ENCODE measurements at regions not wholly inside any gene's neighbourhood (a gene's known extent, or its start where the extent isn't known, plus 50 kb on each side); places are given as distances from the start of the nearest gene placed in this dataset.

- Histone ChIP-seq H3K9me2 (ENCODE audit: insufficient read depth) (peaks cover 3% of the 10 kb centered on the region; the same call in 1 of the 2 replicates), H3K27me3 (ENCODE audit: insufficient read depth) (no peaks in the 10 kb centered on the region), H3K27ac (ENCODE audit: low read depth) (no peak overlapping the region), H3K4me1 (ENCODE audit: insufficient read depth) (no peaks in the 10 kb centered on the region), H4K20me1 (replicated peaks; ENCODE audit: insufficient read depth) (no peaks in the 10 kb centered on the region), H3K4me2 (no peak overlapping the region), H3K36me3 (ENCODE audit: insufficient read depth) (no peaks in the 10 kb centered on the region), H3K79me2 (replicated peaks; ENCODE audit: insufficient read depth) (no peaks in the 10 kb centered on the region), H3F3A (replicated peaks; ENCODE audit: low read depth) (no peaks in the 10 kb centered on the region), H3K4me3 (no peak overlapping the region), H2AFZ (no peak overlapping the region)
- no peaks in the 10 kb centered on the region; the same call in 2 of the 3 replicates for H3K9me3 Mint-ChIP-seq
- H3K4me1 Mint-ChIP-seq = peaks cover 5% of the 10 kb centered on the region; the same call in 2 of the 3 replicates
- no peaks in the 10 kb centered on the region for H3K27me3 Mint-ChIP-seq (ENCODE audit: insufficient read depth, low read depth, poor library complexity)
- no peaks in the 10 kb centered on the region for H3K36me3 Mint-ChIP-seq (ENCODE audit: low read depth)
- H3K27ac Mint-ChIP-seq = no peak overlapping the region
- no peak overlapping the region for H3K4me3 Mint-ChIP-seq
- TF ChIP-seq ETS1 (IDR thresholded peaks at IDR 0.05) = no peak
- TF ChIP-seq STAT1 (IDR thresholded peaks at IDR 0.05; ENCODE audit: unreplicated experiment) = no peak
- no peak for TF ChIP-seq POLR2AphosphoS5 (IDR thresholded peaks at IDR 0.05; ENCODE audit: low read depth)
- TF ChIP-seq ZNF331 (CRISPR knock-in tag; IDR thresholded peaks at IDR 0.05; ENCODE audit: low read depth) = no peak
- TF ChIP-seq REST (IDR thresholded peaks at IDR 0.05; ENCODE audit: unreplicated experiment) = no peak
- TF ChIP-seq JUNB (IDR thresholded peaks at IDR 0.05; ENCODE audit: unreplicated experiment) = no peak
- DNase-seq (ENCODE audit: low spot score) = no peak
- no peak for ATAC-seq
Measured at GRCh38 chr13:79898996-79899395, 418.0 kb downstream of the NDFIP2 start.

GRCh38 chr13:79898202-79898826 is 417.4 kb downstream of the NDFIP2 start:
- no peak overlapping the region for H3K4me3 Mint-ChIP-seq
- DNase-seq (ENCODE audit: low spot score) (no peak), ATAC-seq (no peak)
- Histone ChIP-seq H3K79me2 (replicated peaks; ENCODE audit: insufficient read depth) (no peaks in the 10 kb centered on the region), H3K4me2 (no peak overlapping the region), H3K36me3 (ENCODE audit: insufficient read depth) (no peaks in the 10 kb centered on the region), H3K27ac (ENCODE audit: low read depth) (no peak overlapping the region), H3K27me3 (ENCODE audit: insufficient read depth) (no peaks in the 10 kb centered on the region), H3K4me1 (ENCODE audit: insufficient read depth) (no peaks in the 10 kb centered on the region), H3F3A (replicated peaks; ENCODE audit: low read depth) (no peaks in the 10 kb centered on the region), H3K9me2 (ENCODE audit: insufficient read depth) (peaks cover 3% of the 10 kb centered on the region; the same call in 1 of the 2 replicates), H3K4me3 (no peak overlapping the region), H4K20me1 (replicated peaks; ENCODE audit: insufficient read depth) (no peaks in the 10 kb centered on the region), H2AFZ (no peak overlapping the region; the same call in 1 of the 2 replicates)
- peaks cover 5% of the 10 kb centered on the region; the same call in 2 of the 3 replicates for H3K4me1 Mint-ChIP-seq
- no peak for TF ChIP-seq NANOG (IDR thresholded peaks at IDR 0.05; ENCODE audit: borderline replicate concordance)
- TF ChIP-seq POLR2AphosphoS5 (IDR thresholded peaks at IDR 0.05; ENCODE audit: low read depth) = no peak
- no peak for TF ChIP-seq JUNB (IDR thresholded peaks at IDR 0.05; ENCODE audit: unreplicated experiment)
- no peak for TF ChIP-seq CREB1 (CRISPR knock-in tag; IDR thresholded peaks at IDR 0.05; ENCODE audit: low read depth)
- TF ChIP-seq STAT1 (IDR thresholded peaks at IDR 0.05; ENCODE audit: unreplicated experiment) = no peak
- no peak for TF ChIP-seq EZH2 (IDR thresholded peaks at IDR 0.05; ENCODE audit: low read depth, unreplicated experiment)
- TF ChIP-seq ZNF114 (CRISPR knock-in tag; IDR thresholded peaks at IDR 0.05) = no peak
- TF ChIP-seq CTCF (conservative IDR thresholded peaks at IDR 0.05; ENCODE audit: low read depth in 2 of 2) = no peak
- no peaks in the 10 kb centered on the region for H3K36me3 Mint-ChIP-seq (ENCODE audit: low read depth)
- H3K9me3 Mint-ChIP-seq = no peaks in the 10 kb centered on the region; the same call in 2 of the 3 replicates
- no peak overlapping the region for H3K27ac Mint-ChIP-seq
- no peaks in the 10 kb centered on the region for H3K27me3 Mint-ChIP-seq (ENCODE audit: insufficient read depth, low read depth, poor library complexity)

Measured in GM23338 (cell line).